ENCODE measurements at regions not wholly inside any gene's neighbourhood (a gene's known extent, or its start where the extent isn't known, plus 50 kb on each side); places are given as distances from the start of the nearest gene placed in this dataset.
A peak's percentile ranks its signal among the peaks of the same experiment; 100 is the strongest.

GRCh38 chr1:31509124-31510072 is 66.9 kb upstream of the TINAGL1 start:
- 70% methylated on average over 7 of the region's 7 CpGs for WGBS
- H3K27me3 ChIP-seq (ENCODE audit: control insufficient read depth in 4 of 4, insufficient read depth in 4 of 4, low read length in 3 of 4): no peaks in the 10 kb centered on the region
- TF ChIP-seq ZBTB33 (IDR thresholded peaks at IDR 0.05): no peak
- peak; percentile 91 to 96 for TF ChIP-seq HNF4A (conservative IDR thresholded peaks at IDR 0.05)
- no peak for TF ChIP-seq RAD21 (IDR thresholded peaks at IDR 0.05)
- TF ChIP-seq RXRA (IDR thresholded peaks at IDR 0.05): peak; percentile 46 to 84
- peak in 1 of 2 donors; percentile 88 for TF ChIP-seq JUND (IDR thresholded peaks at IDR 0.05)
- peak; percentile 69 for TF ChIP-seq HNF4G (IDR thresholded peaks at IDR 0.05)
- TF ChIP-seq SP1 (IDR thresholded peaks at IDR 0.05): peak; percentile 93
- peak; percentile 90 for TF ChIP-seq REST (IDR thresholded peaks at IDR 0.05)
- peak; percentile 90 for TF ChIP-seq FOXA2 (IDR thresholded peaks at IDR 0.05)
- no peak for TF ChIP-seq CTCF (IDR thresholded peaks at IDR 0.05; ENCODE audit: low read depth, low read length, missing input control)
- peak; percentile 78 for TF ChIP-seq FOXA1 (IDR thresholded peaks at IDR 0.05)
- TF ChIP-seq EGR1 (IDR thresholded peaks at IDR 0.05; ENCODE audit: low read depth in 2 of 2): peak in 1 of 2 donors; percentile 0
- H3K9ac ChIP-seq (ENCODE audit: low read depth in 1 of 2, low read length in 2 of 2): peak overlapping the region in 1 of 2 donors; percentile 73
- H3K4me1 ChIP-seq (ENCODE audit: control insufficient read depth in 4 of 4, insufficient read depth in 4 of 4, low read length in 3 of 4): peaks cover 2 to 22% (median 18%) of the 10 kb centered on the region in 4 donors
- H3K27ac ChIP-seq (ENCODE audit: low read depth in 1 of 2, low read length in 2 of 2): peak overlapping the region; percentile 68 to 77
- peaks cover 0 to 2% (median 0%) of the 10 kb centered on the region in 4 donors for H3K9me3 ChIP-seq (ENCODE audit: control insufficient read depth in 4 of 4, low read length in 3 of 4)
- peak; percentile 58 for DNase-seq (ENCODE audit: low spot score)
- no peak overlapping the region for H3K4me3 ChIP-seq (ENCODE audit: low read depth in 1 of 3, low read length in 3 of 3)
- no peaks in the 10 kb centered on the region for H3K36me3 ChIP-seq (ENCODE audit: control insufficient read depth in 4 of 4, insufficient read depth in 3 of 4, low read depth in 1 of 4, low read length in 3 of 4)

- Histone ChIP-seq H3K9me3 (ENCODE audit: control insufficient read depth in 4 of 4, low read length in 3 of 4) (peaks cover 0 to 2% (median 0%) of the 10 kb centered on the region in 4 donors), H3K36me3 (ENCODE audit: control insufficient read depth in 4 of 4, insufficient read depth in 3 of 4, low read depth in 1 of 4, low read length in 3 of 4) (no peaks in the 10 kb centered on the region), H3K4me1 (ENCODE audit: control insufficient read depth in 4 of 4, insufficient read depth in 4 of 4, low read length in 3 of 4) (peaks cover 5 to 31% (median 23%) of the 10 kb centered on the region in 4 donors), H3K4me3 (ENCODE audit: low read depth in 1 of 3, low read length in 3 of 3) (no peak overlapping the region), H3K27ac (ENCODE audit: low read depth in 1 of 2, low read length in 2 of 2) (peak overlapping the region in 1 of 2 donors; percentile 5), H3K9ac (ENCODE audit: low read depth in 1 of 2, low read length in 2 of 2) (peak overlapping the region in 1 of 2 donors; percentile 11), H3K27me3 (ENCODE audit: control insufficient read depth in 4 of 4, insufficient read depth in 4 of 4, low read length in 3 of 4) (no peaks in the 10 kb centered on the region)
- TF ChIP-seq HNF4G (IDR thresholded peaks at IDR 0.05) (no peak), GABPA (IDR thresholded peaks at IDR 0.05 in 1 of 2, conservative IDR thresholded peaks at IDR 0.05 in 1 of 2) (no peak), REST (IDR thresholded peaks at IDR 0.05) (no peak)
- DNase-seq (ENCODE audit: low spot score): no peak
- WGBS: 94% methylated on average over 6 of the region's 6 CpGs
Measured at GRCh38 chr1:31510304-31510703, 66.0 kb upstream of the TINAGL1 start.
